GM21619 (cell line): ENCODE measurements at regions not wholly inside any gene's neighbourhood (a gene's known extent, or its start where the extent isn't known, plus 50 kb on each side); places are given as distances from the start of the nearest gene placed in this dataset.
A peak's percentile ranks its signal among the peaks of the same experiment; 100 is the strongest.

Experiments
- ATAC-seq: cut with Tn5 transposase; IDR thresholded peaks from one replicate; pipeline ENCODE4 v1.9.1; 2021; ENCODE audit not compliant: unreplicated experiment

- ATAC-seq: no peak
Measured at GRCh38 chr22:22417495-22418162, 90.9 kb downstream of the ZNF280B start.

- no peak for ATAC-seq
Measured at GRCh38 chr22:22418163-22418549, 90.4 kb downstream of the ZNF280B start.

DNA sequence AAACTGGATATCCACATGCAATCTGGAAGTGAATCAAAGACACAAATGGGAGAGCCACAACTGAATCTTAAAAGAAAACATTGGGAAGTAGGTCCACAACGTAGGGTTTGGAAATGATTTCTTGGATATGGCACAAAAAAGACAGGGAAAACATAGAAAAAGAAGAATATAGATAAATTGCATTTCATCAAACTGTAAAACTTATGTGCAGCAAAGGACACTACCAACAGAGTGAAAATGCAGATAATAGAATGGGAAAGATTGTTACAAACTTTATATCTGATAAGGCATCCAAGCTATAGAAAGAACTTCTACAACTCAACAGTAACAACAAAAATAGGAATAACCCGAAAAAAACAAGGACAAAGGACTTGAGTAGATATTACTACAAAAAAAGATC is 89.6 kb downstream of the ZNF280B start:
- ATAC-seq: no peak

DNA sequence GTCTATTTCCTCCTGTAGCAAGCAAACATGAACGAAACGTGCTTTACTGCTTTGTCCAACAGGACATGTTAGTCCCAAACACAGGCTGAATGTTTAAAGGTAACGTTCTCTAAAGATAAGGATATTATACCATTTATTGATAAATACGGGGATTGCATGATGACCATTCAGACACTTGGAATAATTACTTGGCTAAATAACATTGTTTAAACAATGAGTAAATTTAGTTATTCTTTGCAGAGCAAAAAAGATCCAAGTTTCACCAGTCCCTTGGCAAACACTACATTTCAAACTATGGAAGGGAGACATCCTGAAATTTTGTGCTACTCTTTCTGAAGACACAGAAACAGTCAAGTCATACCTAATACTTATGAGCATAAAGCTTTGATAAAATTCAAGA is 88.0 kb downstream of the ZNF280B start:
- no peak for ATAC-seq

GRCh38 chr22:22421392-22421791 is 87.2 kb downstream of the ZNF280B start:
- ATAC-seq: no peak

DNA sequence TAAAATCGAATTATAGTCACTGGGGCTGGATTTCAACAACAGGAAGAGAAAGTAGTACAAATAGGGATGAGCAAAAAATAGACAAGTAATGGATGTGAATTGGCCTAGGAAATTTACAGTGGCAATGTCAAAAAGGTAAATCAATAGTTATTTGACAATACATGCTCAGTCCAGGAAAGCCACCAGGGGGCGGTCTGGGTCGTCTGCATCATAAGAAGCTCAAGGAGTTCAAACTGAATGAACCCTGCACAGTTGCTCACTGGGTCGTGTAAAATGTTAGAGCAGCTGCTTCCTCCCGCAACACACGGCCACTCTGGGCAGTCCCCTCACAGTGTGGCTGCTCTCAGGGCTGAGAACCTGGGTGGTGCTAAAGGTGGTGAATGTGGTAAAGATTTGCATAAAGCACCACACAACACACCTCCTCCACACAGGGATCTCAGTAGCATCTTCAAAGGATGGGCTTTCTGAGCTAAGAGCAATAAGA is 85.9 kb downstream of the ZNF280B start:
- peak; percentile 95 for ATAC-seq

DNA sequence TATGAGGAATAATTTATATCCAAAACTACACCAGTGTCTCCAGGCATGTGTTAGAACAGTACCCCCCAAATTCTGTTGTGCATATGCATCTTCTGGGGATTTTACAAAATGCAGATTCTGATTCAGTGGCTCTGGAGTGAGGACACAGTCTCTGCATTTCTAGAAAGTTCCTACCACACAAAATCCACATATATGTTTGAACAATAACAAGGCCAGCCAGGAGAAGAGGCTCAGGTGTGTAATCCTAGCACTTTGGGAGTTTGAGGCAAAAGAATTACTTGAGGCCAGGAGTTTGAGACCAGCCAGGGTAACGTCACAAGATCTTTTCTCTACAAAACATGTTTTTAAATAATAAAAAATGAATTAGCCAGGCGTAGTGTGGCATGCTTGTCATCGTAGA is 84.9 kb downstream of the ZNF280B start:
- ATAC-seq: no peak

- no peak for ATAC-seq
Measured at GRCh38 chr22:22424210-22424800, 84.2 kb downstream of the ZNF280B start.

DNA sequence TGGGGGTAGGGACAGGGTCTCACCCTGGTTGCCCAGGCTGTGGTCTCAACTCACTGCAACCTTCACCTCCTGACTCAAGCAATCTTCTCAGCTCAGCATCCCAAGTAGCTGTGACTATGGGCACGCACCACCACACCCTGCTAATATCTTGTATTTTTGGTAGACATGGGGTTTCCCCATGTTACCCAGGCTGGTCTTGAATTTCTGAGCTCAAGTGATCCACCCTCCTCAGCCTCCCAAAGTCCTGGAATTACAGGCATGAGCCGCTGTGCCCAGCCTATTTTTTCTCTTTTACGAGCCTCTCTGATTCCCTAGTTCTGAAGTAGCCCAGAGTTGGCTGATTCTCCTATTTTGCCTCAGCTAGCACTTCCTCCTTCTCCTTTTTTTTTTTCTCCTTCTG is 83.6 kb downstream of the ZNF280B start:
- no peak for ATAC-seq

GRCh38 chr22:22425356-22425755 is 83.2 kb downstream of the ZNF280B start:
- ATAC-seq: no peak

DNA sequence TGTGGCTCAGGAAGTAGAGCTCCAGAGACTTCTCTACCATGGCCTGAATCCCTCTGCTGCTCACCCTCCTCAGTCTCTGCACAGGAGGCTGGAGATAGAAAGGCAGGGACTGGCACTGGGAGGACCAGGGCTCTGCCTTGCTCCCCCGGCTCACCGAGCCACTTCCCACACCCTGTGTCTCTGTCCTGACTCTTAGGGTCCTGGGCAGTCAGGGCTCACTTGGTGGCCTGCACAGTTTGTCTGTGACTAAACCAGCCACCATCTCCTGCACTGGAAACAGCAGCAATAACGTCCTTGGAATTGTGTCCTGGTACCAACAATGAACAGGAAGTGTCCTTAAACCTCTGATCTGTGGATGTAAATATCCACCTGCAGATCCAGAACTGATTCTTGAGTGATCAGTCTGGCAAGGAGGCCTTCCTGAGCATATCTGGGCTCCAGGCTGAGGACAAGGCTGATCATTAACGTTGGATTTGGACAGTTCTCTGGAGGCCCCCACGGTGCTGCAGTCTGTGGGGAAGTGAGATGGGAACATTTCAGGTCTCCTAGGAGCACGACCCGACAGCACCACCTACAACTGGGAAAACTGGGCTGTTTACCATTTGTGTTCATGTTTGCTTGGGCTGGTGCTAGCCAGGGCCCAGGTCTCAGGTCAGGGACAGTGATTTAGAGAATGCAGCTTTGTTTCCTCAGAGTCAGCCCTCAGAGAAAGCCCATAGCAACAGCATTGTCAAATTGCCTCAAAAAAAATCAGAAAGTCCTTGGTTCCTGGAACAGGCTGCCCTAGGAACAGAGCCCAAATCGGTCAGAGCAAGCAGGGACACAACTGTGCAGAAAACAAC is 82.5 kb downstream of the ZNF280B start:
- ATAC-seq: no peak

GRCh38 chr22:22427542-22428065 is 80.9 kb downstream of the ZNF280B start:
- no peak for ATAC-seq

GRCh38 chr22:22428222-22429098 is 80.1 kb downstream of the ZNF280B start:
- ATAC-seq: no peak

DNA sequence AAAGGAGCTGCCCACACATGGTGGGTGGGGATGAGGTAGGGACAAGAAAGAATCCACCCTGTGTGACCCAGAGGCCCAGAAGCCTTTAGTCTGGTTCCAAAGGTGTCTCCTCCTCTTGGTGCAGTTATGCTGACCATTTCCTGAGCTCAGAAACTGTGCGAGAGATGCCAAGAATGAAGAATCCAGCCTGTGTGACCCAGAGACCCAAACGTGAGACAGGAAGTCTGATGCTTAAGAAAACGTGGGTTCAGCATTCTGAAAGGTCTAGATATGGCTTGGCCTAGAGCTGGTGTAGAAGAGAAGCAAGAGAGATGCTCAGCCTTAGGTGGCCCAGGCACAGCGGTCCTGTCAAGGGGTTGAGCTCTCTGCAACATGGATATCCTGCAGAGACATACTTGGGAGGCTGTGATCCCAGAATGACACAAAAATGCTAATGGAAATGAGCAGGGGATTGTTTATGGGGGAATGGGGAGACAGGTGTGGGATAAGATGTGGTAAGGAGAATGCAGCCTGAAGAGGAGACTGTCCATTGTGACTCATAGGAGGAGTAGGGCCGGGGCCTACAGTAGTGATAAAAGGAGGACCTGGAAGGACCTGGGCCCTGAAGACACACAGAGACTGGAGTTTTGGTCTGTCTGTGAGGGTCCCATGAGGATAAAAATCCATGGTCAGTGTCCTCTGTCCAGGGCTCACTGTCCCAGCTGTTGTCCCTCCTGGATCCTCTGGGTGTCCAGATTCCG is 79.0 kb downstream of the ZNF280B start:
- ATAC-seq: no peak

DNA sequence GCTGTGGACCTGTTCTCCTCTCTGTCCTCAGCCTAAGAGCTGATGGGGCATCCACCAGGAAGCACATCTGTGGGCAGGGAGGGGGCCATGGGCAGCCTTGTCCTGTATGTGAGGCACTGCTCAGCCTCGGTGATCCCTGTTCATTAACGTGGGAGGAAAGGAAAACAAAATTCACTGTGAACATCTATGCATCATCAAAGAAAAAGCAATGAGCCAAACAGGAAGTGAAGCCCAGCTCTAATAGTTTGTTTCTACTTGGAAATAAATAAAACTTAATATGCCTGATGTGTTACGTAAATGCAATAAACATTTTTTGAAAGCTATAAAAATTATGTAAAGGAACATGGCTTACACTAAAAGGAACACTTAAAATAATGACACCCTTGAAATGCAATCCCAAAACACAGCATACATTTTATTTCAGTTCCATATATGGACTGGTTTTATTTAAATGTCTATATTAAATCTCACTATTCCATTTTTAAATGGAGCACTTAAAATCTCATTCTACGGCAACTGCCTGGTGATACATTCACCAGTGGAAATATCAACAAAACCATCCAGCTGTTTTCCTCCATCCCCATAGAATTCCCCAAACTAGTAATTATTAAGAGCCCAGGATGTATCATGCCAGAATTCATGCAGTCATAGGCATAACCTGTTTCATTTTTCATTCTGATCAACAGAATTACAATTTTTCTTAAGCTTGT is 78.3 kb downstream of the ZNF280B start:
- no peak for ATAC-seq

- ATAC-seq: no peak
Measured at GRCh38 chr22:22431271-22432220, 77.0 kb downstream of the ZNF280B start.

DNA sequence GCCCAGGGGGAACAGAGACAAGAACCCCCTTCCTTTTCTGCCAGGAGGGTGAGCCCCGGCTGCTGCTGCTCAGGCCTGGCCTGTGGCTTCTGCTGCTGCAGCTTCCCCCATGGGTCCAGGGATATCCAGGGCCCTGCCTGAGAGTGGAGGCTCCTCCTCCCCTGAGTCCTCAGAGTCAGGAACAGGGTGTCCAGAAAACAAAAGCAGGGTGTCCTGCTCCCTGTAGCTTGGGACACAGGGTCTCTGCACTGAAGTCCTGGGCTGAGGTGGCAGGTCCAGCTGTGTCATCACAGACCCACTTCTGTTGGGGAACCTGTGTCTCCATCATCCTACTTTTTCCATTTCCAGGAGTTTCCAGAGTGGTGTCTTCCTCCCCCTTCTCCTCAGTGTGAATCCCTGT is 76.1 kb downstream of the ZNF280B start:
- ATAC-seq: no peak

DNA sequence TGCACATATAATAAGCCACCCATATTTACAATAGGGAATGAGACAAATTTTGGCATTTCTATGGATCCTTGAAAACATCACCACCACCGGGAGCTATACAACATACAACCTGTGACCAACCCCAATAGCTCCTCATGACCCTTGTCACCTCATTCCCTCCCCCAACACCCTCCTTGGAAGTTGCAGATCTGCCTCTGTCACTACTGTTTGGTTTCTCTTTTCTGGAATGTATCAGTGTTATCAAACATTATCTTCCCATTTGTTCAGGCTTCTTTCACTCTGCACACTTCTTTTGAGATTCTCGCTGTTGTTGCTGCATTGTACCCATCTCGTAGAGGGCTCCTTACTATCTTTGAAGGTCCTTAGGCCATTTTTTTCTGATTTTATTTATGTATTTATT is 75.6 kb downstream of the ZNF280B start:
- no peak for ATAC-seq
